Trophoblast cell (in vitro differentiated cells and primary cell): ENCODE measurements at regions not wholly inside any gene's neighbourhood (a gene's known extent, or its start where the extent isn't known, plus 50 kb on each side); places are given as distances from the start of the nearest gene placed in this dataset.

Experiments
- DNase-seq, 2 donors: peaks; one replicate each; pipeline ENCODE4 v3.0.0-alpha.2; 2016
- H2AFZ ChIP-seq: 2 replicates; pipeline ENCODE4 v1.6.1; 2013; ENCODE audit warnings: low read length, moderate library complexity, mild to moderate bottlenecking; ENCODE audit not compliant: insufficient read depth, poor library complexity
- H2AK5ac ChIP-seq: 2 replicates; pipeline ENCODE4 v1.6.1; 2013; ENCODE audit warnings: mild to moderate bottlenecking, low read length
- H2BK120ac ChIP-seq: 2 replicates; pipeline ENCODE4 v1.6.1; 2013; ENCODE audit warnings: low read length, mild to moderate bottlenecking, moderate library complexity; ENCODE audit not compliant: insufficient read depth, poor library complexity
- H2BK12ac ChIP-seq: 2 replicates; pipeline ENCODE4 v1.6.1; 2013; ENCODE audit warnings: mild to moderate bottlenecking, low read length, moderate library complexity
- H2BK5ac ChIP-seq: 2 replicates; pipeline ENCODE4 v1.6.1; 2013; ENCODE audit warnings: low read length, low read depth, moderate library complexity, mild to moderate bottlenecking; ENCODE audit not compliant: poor library complexity
- H3K14ac ChIP-seq: 2 replicates; pipeline ENCODE4 v1.6.1; 2013; ENCODE audit warnings: mild to moderate bottlenecking, low read length
- H3K18ac ChIP-seq: 2 replicates; pipeline ENCODE4 v1.6.1; 2013; ENCODE audit warnings: mild to moderate bottlenecking, low read length
- H3K23ac ChIP-seq: 2 replicates; pipeline ENCODE4 v1.6.1; 2013; ENCODE audit warnings: low read length
- H3K27ac ChIP-seq: 2 replicates; pipeline ENCODE4 v1.5.1; 2013; ENCODE audit warnings: low read depth, mild to moderate bottlenecking, inconsistent platforms, low read length, moderate library complexity
- H3K27me3 ChIP-seq: 2 replicates; pipeline ENCODE4 v1.6.1; 2013; ENCODE audit warnings: inconsistent platforms, mild to moderate bottlenecking, low read length, moderate library complexity; ENCODE audit not compliant: insufficient read depth
- H3K36me3 ChIP-seq, 2 experiments: 1 replicate in 1 of 2; 2 replicates in 1 of 2; pipeline ENCODE4 v1.6.1; 2013; ENCODE audit warnings: low read length in 2 of 2, mild to moderate bottlenecking in 2 of 2, moderate library complexity in 1 of 2; ENCODE audit not compliant: insufficient read depth in 2 of 2, control insufficient read depth in 1 of 2
- H3K4ac ChIP-seq: 2 replicates; pipeline ENCODE4 v1.6.1; 2013; ENCODE audit warnings: low read depth, mild to moderate bottlenecking, low read length, moderate library complexity
- H3K4me1 ChIP-seq, 2 experiments: 1 replicate in 1 of 2; 2 replicates in 1 of 2; pipeline ENCODE4 v1.6.1; 2013; ENCODE audit warnings: low read length in 2 of 2, mild to moderate bottlenecking in 2 of 2, moderate library complexity in 1 of 2; ENCODE audit not compliant: insufficient read depth in 2 of 2, control insufficient read depth in 1 of 2
- H3K4me2 ChIP-seq: 2 replicates; pipeline ENCODE4 v1.6.1; 2013; ENCODE audit warnings: inconsistent platforms, mild to moderate bottlenecking, low read length, moderate library complexity
- H3K4me3 ChIP-seq: 2 replicates; pipeline ENCODE4 v1.5.1; 2013; ENCODE audit warnings: mild to moderate bottlenecking, low read depth, low read length, inconsistent platforms
- H3K79me1 ChIP-seq: one replicate; pipeline ENCODE4 v1.6.1; 2013; ENCODE audit warnings: low read length
- H3K79me2 ChIP-seq: 2 replicates; pipeline ENCODE4 v1.6.1; 2013; ENCODE audit warnings: low read length, mild to moderate bottlenecking; ENCODE audit not compliant: control insufficient read depth, insufficient read depth, poor library complexity
- H3K9ac ChIP-seq: 2 replicates; pipeline ENCODE4 v1.6.1; 2013; ENCODE audit warnings: mild to moderate bottlenecking, low read length
- H3K9me3 ChIP-seq: 2 replicates; pipeline ENCODE4 v1.6.1; 2013; ENCODE audit warnings: low read depth, mild to moderate bottlenecking, control low read depth, inconsistent platforms, low read length; ENCODE audit not compliant: insufficient read depth
- H4K12ac ChIP-seq: 2 replicates; pipeline ENCODE4 v1.6.1; 2013; ENCODE audit warnings: low read depth, mild to moderate bottlenecking, low read length, moderate library complexity
- H4K8ac ChIP-seq: 2 replicates; pipeline ENCODE4 v1.6.1; 2013; ENCODE audit warnings: low read depth, mild to moderate bottlenecking, low read length, moderate library complexity
- H4K91ac ChIP-seq: one replicate; pipeline ENCODE4 v1.6.1; 2013; ENCODE audit warnings: low read depth, mild to moderate bottlenecking, low read length, moderate library complexity
- WGBS: extraction: QIAGEN DNeasy Blood & Tissue Kit; methylation state at CpG from one replicate; pipeline ENCODE4 v1.1.7; 2013; ENCODE audit warnings: missing lambda C conversion rate; ENCODE audit not compliant: insufficient read length, insufficient coverage; ENCODE audit errors: extremely low coverage; 5-methylcytosine and 5-hydroxymethylcytosine counted together

DNA sequence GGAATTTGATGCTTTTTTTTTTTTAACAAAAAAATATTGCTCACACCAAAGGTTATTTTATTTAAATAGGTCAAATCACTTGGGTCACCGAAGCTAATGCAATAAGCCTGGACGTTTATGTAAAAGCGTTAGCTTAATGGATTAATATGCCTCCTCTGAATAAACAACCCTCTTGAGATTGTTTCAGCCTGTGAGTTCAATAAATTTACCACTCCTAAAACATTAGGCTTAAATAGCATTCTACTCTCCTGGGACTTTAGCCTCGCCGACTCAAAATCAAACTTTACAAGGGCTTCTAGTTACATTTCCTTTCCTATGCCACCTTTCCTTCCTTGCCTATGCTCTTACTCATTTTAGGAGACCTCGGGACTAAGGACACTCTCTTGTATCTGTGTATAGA lies 79.3 kb downstream of the DNAJB9 start:
- H2AK5ac ChIP-seq = no peak overlapping the region
- H2BK12ac ChIP-seq = no peak overlapping the region
- H3K36me3 ChIP-seq = no peaks in the 10 kb centered on the region
- no peak overlapping the region for H3K23ac ChIP-seq
- H3K4ac ChIP-seq = no peak overlapping the region
- no peak overlapping the region for H4K12ac ChIP-seq
- no peak overlapping the region for H3K27ac ChIP-seq
- WGBS = no CpG with 5 or more reads among the region's 6 CpGs
- H3K9ac ChIP-seq = no peak overlapping the region
- H3K4me3 ChIP-seq = no peak overlapping the region
- H3K79me1 ChIP-seq = no peaks in the 10 kb centered on the region
- H2BK5ac ChIP-seq = no peak overlapping the region
- H2BK120ac ChIP-seq = no peak overlapping the region
- no peaks in the 10 kb centered on the region for H3K4me1 ChIP-seq
- H3K18ac ChIP-seq = no peak overlapping the region
- H3K79me2 ChIP-seq = no peaks in the 10 kb centered on the region
- no peak overlapping the region for H4K8ac ChIP-seq
- H2AFZ ChIP-seq = no peak overlapping the region
- no peak for DNase-seq
- no peak overlapping the region for H3K14ac ChIP-seq
- H3K27me3 ChIP-seq = no peaks in the 10 kb centered on the region
- no peak overlapping the region for H4K91ac ChIP-seq
- no peaks in the 10 kb centered on the region for H3K9me3 ChIP-seq
- H3K4me2 ChIP-seq = no peak overlapping the region

DNA sequence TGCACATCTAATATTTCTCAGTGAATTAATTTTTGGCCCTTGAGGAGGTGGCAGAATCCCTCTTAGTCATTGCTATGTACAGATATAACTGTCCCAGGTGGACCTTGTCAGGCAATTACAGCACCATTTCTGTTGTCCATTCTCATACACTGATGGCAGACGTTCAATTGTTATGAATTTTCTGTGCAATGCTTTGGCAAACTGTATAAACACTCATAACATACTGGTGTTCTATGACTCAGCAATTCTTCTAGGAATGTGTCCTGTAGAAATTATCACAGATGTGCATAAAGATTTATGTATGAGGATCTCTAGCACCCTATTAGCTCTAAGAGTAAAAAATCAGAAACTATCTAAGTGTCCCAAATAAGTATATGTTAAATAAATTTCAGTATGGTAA lies 80.8 kb downstream of the DNAJB9 start:
- DNase-seq = no peak
- H4K12ac ChIP-seq = no peak overlapping the region
- no peak overlapping the region for H4K8ac ChIP-seq
- no peaks in the 10 kb centered on the region for H3K79me1 ChIP-seq
- H2AFZ ChIP-seq = no peak overlapping the region
- H3K4me2 ChIP-seq = no peak overlapping the region
- no peaks in the 10 kb centered on the region for H3K79me2 ChIP-seq
- H3K36me3 ChIP-seq = no peaks in the 10 kb centered on the region
- H3K23ac ChIP-seq = no peak overlapping the region
- H2BK5ac ChIP-seq = no peak overlapping the region
- no peak overlapping the region for H2BK12ac ChIP-seq
- H3K9ac ChIP-seq = no peak overlapping the region
- H3K27ac ChIP-seq = no peak overlapping the region
- H3K4me1 ChIP-seq = no peaks in the 10 kb centered on the region
- no peak overlapping the region for H3K4me3 ChIP-seq
- no peaks in the 10 kb centered on the region for H3K9me3 ChIP-seq
- H3K18ac ChIP-seq = no peak overlapping the region
- WGBS = no CpG with 5 or more reads among the region's 1 CpG
- no peak overlapping the region for H3K14ac ChIP-seq
- H2AK5ac ChIP-seq = no peak overlapping the region
- H2BK120ac ChIP-seq = no peak overlapping the region
- H4K91ac ChIP-seq = no peak overlapping the region
- H3K4ac ChIP-seq = no peak overlapping the region
- H3K27me3 ChIP-seq = no peaks in the 10 kb centered on the region

DNA sequence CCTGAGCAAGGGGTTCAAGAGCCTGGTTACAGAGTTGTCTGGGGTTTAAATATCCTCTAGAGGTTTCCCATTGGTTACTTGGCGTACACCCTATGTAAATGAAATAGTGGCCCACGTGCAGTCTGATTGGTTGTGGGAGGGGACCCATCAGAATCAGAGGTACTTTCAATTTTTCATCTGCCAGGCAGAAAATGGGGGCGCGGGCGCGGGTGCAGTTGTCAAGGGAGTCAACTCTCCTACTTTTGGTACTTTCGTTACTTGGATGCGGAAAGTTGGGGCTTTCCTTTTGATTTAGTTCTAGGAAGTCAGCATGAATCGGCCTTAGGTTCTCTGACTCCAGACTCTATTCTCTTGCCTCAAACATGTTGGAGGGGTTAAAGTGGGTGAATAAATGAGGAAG lies 83.2 kb downstream of the DNAJB9 start:
- Histone ChIP-seq H3K4ac (no peak overlapping the region), H3K79me1 (no peaks in the 10 kb centered on the region), H2BK5ac (no peak overlapping the region), H3K27me3 (no peaks in the 10 kb centered on the region), H3K23ac (no peak overlapping the region), H3K4me3 (no peak overlapping the region), H4K8ac (no peak overlapping the region), H4K12ac (no peak overlapping the region), H3K27ac (no peak overlapping the region), H2AFZ (no peak overlapping the region), H2BK12ac (no peak overlapping the region), H3K4me1 (no peaks in the 10 kb centered on the region), H3K18ac (no peak overlapping the region), H3K9me3 (no peaks in the 10 kb centered on the region), H2BK120ac (no peak overlapping the region), H3K4me2 (no peak overlapping the region), H3K14ac (no peak overlapping the region), H3K36me3 (no peaks in the 10 kb centered on the region), H2AK5ac (no peak overlapping the region), H3K79me2 (no peaks in the 10 kb centered on the region), H4K91ac (no peak overlapping the region), H3K9ac (no peak overlapping the region)
- no CpG with 5 or more reads among the region's 9 CpGs for WGBS
- no peak for DNase-seq

DNA sequence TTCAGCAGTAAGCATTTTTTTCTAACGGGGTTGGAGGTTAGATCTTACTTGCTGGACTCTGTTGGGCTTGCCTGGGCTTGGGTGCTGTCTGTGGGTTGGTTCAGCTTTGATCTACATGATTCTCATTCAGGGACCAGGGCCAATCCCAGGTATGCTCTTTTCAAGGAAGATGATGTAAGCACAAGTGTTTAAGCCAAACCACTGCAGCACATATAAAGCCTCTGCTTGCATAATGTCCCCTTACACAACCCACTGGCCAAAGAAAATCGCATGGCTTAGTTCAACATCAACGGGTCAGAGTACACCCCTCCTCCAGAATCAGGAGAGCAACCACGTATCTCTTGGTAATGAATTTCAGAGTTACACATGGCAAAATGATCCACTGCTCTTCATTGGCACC lies 83.9 kb downstream of the DNAJB9 start:
- no peak overlapping the region for H4K12ac ChIP-seq
- H3K9ac ChIP-seq = no peak overlapping the region
- H3K4ac ChIP-seq = no peak overlapping the region
- H2BK12ac ChIP-seq = no peak overlapping the region
- H4K91ac ChIP-seq = no peak overlapping the region
- no CpG with 5 or more reads among the region's 4 CpGs for WGBS
- H3K4me3 ChIP-seq = no peak overlapping the region
- H4K8ac ChIP-seq = no peak overlapping the region
- H3K23ac ChIP-seq = no peak overlapping the region
- H3K79me1 ChIP-seq = no peaks in the 10 kb centered on the region
- H3K79me2 ChIP-seq = no peaks in the 10 kb centered on the region
- no peak overlapping the region for H2BK5ac ChIP-seq
- H3K18ac ChIP-seq = no peak overlapping the region
- no peaks in the 10 kb centered on the region for H3K4me1 ChIP-seq
- no peak overlapping the region for H2AFZ ChIP-seq
- no peak overlapping the region for H3K27ac ChIP-seq
- no peak overlapping the region for H2AK5ac ChIP-seq
- no peak overlapping the region for H3K14ac ChIP-seq
- no peak overlapping the region for H3K4me2 ChIP-seq
- no peaks in the 10 kb centered on the region for H3K9me3 ChIP-seq
- no peak for DNase-seq
- H3K27me3 ChIP-seq = no peaks in the 10 kb centered on the region
- no peak overlapping the region for H2BK120ac ChIP-seq
- H3K36me3 ChIP-seq = no peaks in the 10 kb centered on the region
